Keratinocyte (primary cell): ENCODE measurements at regions not wholly inside any gene's neighbourhood (a gene's known extent, or its start where the extent isn't known, plus 50 kb on each side); places are given as distances from the start of the nearest gene placed in this dataset.

Experiments
- EZH2 ChIP-seq: IDR thresholded peaks from one replicate; pipeline ENCODE4 v1.6.1; 2012; ENCODE audit warnings: inconsistent platforms, mild to moderate bottlenecking, low read length, moderate library complexity
- TF ChIP-seq, protein P1 (sequence below), 3 experiments: IDR thresholded peaks in 1 of 3; conservative IDR thresholded peaks in 1 of 3; optimal IDR thresholded peaks in 1 of 3; 2 replicates in 2 of 3; 3 replicates in 1 of 3; pipeline versions ENCODE3 to v1.5.1; 2011; ENCODE audit warnings: low read length in 3 of 3, mild to moderate bottlenecking in 3 of 3, moderate library complexity in 2 of 3, control low read depth in 1 of 3, inconsistent platforms in 1 of 3; ENCODE audit not compliant: insufficient read depth in 2 of 3; ENCODE audit errors: extremely low read depth in 1 of 3

DNA sequence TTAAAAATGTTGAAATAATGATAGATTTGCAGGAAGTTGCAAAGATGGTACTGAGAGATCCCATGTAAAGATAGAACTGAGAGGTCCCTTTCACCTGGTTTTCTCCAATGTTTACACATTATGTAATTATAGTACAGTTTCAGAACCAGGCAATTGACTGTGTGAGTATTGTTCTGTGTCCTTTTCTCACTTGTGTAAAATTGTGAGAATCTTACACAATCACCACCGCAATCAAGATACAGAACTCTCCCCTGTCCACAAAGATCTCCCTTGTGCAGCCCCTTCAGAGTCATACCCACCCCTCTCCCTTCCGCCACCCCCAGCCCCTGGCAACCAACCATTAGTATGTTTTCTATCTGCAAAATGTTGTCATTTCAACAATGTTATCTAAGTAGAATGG, 119.8 kb upstream of the NAV2 start:
- TF ChIP-seq, protein P1, sequence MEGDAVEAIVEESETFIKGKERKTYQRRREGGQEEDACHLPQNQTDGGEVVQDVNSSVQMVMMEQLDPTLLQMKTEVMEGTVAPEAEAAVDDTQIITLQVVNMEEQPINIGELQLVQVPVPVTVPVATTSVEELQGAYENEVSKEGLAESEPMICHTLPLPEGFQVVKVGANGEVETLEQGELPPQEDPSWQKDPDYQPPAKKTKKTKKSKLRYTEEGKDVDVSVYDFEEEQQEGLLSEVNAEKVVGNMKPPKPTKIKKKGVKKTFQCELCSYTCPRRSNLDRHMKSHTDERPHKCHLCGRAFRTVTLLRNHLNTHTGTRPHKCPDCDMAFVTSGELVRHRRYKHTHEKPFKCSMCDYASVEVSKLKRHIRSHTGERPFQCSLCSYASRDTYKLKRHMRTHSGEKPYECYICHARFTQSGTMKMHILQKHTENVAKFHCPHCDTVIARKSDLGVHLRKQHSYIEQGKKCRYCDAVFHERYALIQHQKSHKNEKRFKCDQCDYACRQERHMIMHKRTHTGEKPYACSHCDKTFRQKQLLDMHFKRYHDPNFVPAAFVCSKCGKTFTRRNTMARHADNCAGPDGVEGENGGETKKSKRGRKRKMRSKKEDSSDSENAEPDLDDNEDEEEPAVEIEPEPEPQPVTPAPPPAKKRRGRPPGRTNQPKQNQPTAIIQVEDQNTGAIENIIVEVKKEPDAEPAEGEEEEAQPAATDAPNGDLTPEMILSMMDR (optimal IDR thresholded peaks at IDR 0.05 in 1 of 3, IDR thresholded peaks at IDR 0.05 in 1 of 3, conservative IDR thresholded peaks at IDR 0.05 in 1 of 3; ENCODE audit: extremely low read depth in 1 of 3, insufficient read depth in 2 of 3, low read length in 3 of 3) = no peak
- TF ChIP-seq EZH2 = no peak
